ENCODE measurements at regions not wholly inside any gene's neighbourhood (a gene's known extent, or its start where the extent isn't known, plus 50 kb on each side); places are given as distances from the start of the nearest gene placed in this dataset.
A peak's percentile ranks its signal among the peaks of the same experiment; 100 is the strongest.

DNA sequence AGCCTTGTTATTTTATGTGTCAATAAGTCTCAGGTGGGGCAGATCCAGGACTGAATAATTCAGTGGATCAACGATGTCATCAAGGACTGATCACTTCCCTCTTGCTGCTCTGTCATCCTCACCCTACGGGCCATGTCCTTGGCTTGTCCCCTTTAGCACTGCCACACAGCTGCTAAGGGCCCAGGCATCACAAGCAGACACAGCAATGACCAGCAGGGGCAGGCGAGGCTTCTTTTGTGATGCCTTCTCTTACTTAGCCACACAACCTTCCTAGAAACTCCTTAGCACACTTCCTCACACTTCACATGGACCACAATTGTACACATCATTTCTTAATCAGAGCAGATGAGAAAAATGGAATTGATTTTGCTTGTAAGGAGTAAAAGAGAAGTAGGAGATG is 356.3 kb upstream of the SOX9 start:
- Histone ChIP-seq H3K9me3 (ENCODE audit: control insufficient read depth, insufficient read depth, low read length) (no peaks in the 10 kb centered on the region), H3K4me3 (ENCODE audit: low read depth, low read length) (no peak overlapping the region), H3K27me3 (ENCODE audit: control insufficient read depth, insufficient read depth, low read length) (no peaks in the 10 kb centered on the region), H3K27ac (ENCODE audit: low read depth, low read length) (no peak overlapping the region)
- CTCF ChIA-PET: no interaction called here
- POLR2A ChIA-PET: no interaction called here
- no peak for DNase-seq (ENCODE audit: low read depth, low spot score)
- TF ChIP-seq, protein P1, sequence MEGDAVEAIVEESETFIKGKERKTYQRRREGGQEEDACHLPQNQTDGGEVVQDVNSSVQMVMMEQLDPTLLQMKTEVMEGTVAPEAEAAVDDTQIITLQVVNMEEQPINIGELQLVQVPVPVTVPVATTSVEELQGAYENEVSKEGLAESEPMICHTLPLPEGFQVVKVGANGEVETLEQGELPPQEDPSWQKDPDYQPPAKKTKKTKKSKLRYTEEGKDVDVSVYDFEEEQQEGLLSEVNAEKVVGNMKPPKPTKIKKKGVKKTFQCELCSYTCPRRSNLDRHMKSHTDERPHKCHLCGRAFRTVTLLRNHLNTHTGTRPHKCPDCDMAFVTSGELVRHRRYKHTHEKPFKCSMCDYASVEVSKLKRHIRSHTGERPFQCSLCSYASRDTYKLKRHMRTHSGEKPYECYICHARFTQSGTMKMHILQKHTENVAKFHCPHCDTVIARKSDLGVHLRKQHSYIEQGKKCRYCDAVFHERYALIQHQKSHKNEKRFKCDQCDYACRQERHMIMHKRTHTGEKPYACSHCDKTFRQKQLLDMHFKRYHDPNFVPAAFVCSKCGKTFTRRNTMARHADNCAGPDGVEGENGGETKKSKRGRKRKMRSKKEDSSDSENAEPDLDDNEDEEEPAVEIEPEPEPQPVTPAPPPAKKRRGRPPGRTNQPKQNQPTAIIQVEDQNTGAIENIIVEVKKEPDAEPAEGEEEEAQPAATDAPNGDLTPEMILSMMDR (IDR thresholded peaks at IDR 0.05; ENCODE audit: low read depth, low read length): peak; percentile 36

DNA sequence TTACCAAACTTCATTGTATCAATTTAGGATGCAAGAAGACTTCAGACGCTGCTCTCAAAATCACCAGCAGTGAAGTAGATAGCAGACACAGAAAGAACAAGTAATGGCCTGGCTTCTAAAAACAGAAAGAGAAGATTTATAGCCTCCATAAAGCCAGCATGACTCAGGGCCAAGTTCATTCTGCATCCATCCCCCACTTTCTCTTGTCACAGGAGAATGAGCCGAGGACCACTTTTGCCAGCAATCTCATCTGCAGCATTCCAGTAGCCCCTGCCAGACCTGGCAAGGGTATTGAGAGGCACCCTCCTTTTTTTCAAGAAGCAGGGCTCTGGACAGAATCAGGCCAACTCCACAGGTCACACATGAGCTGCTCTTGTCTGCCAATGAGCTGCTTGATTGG is 355.4 kb upstream of the SOX9 start:
- H3K9me3 ChIP-seq (ENCODE audit: control insufficient read depth, insufficient read depth, low read length): no peaks in the 10 kb centered on the region
- no peaks in the 10 kb centered on the region for H3K27me3 ChIP-seq (ENCODE audit: control insufficient read depth, insufficient read depth, low read length)
- CTCF ChIA-PET: no interaction called here
- H3K27ac ChIP-seq (ENCODE audit: low read depth, low read length): no peak overlapping the region
- no peak for DNase-seq (ENCODE audit: low read depth, low spot score)
- TF ChIP-seq, protein P1 (IDR thresholded peaks at IDR 0.05; ENCODE audit: low read depth, low read length): no peak
- POLR2A ChIA-PET: no interaction called here
- H3K4me3 ChIP-seq (ENCODE audit: low read depth, low read length): no peak overlapping the region

DNA sequence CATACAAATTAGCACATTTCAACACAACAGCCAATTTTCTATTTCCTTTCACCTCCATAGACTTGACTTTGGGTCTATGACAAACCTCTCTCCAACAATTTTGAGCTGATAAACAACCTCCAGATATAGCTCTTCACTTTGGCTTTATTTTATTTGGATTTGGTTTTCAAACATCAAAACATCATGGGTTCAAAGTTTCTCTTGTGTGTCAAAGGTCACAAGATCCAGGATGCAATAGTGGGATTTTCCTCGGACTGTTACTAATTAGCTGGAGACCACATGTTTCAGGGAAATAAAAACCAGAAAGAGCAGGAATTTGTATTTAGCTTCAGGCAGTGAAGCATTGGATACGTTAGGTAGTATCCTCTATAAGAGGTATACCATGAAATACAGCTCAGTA is 351.0 kb upstream of the SOX9 start:
- CTCF ChIA-PET: no interaction called here
- no peak for DNase-seq (ENCODE audit: low read depth, low spot score)
- POLR2A ChIA-PET: no interaction called here
- Histone ChIP-seq H3K9me3 (ENCODE audit: control insufficient read depth, insufficient read depth, low read length) (no peaks in the 10 kb centered on the region), H3K27me3 (ENCODE audit: control insufficient read depth, insufficient read depth, low read length) (no peaks in the 10 kb centered on the region), H3K4me3 (ENCODE audit: low read depth, low read length) (no peak overlapping the region), H3K27ac (ENCODE audit: low read depth, low read length) (no peak overlapping the region)
- TF ChIP-seq, protein P1 (IDR thresholded peaks at IDR 0.05; ENCODE audit: low read depth, low read length): no peak

DNA sequence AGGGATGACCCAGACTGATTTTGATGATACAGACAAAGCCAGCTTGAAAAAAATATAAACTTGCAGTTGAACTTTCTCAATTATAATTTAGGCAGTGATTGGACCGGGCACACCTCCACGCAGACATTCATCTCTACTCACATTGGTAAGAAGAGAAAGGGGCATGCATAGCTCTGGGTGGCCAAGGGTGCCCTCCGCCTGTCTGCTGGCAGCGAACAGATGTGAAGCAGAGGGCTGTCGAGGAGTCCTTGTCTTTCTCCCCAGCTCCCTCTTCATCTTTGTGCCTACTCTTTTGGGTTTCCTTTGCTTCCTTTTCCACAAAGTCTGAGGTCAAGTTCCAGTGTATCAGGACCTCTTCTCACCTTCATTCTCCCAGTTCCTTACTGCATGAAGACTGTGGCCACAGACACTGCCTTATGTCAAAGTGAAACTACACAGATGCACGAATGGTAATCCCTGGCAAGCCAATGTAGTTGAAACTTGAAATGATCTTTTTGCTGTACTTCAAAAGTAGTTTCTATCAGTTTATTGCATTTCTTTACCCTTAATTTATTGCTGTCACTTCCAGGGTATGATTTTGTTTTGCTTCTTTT is 343.7 kb upstream of the SOX9 start:
- no peak for DNase-seq (ENCODE audit: low read depth, low spot score)
- POLR2A ChIA-PET: no interaction called here
- no peaks in the 10 kb centered on the region for H3K27me3 ChIP-seq (ENCODE audit: control insufficient read depth, insufficient read depth, low read length)
- CTCF ChIA-PET: no interaction called here
- no peak overlapping the region for H3K4me3 ChIP-seq (ENCODE audit: low read depth, low read length)
- H3K9me3 ChIP-seq (ENCODE audit: control insufficient read depth, insufficient read depth, low read length): no peaks in the 10 kb centered on the region; the same call in 1 of the 2 replicates
- no peak overlapping the region for H3K27ac ChIP-seq (ENCODE audit: low read depth, low read length)
- TF ChIP-seq, protein P1 (IDR thresholded peaks at IDR 0.05; ENCODE audit: low read depth, low read length): no peak

DNA sequence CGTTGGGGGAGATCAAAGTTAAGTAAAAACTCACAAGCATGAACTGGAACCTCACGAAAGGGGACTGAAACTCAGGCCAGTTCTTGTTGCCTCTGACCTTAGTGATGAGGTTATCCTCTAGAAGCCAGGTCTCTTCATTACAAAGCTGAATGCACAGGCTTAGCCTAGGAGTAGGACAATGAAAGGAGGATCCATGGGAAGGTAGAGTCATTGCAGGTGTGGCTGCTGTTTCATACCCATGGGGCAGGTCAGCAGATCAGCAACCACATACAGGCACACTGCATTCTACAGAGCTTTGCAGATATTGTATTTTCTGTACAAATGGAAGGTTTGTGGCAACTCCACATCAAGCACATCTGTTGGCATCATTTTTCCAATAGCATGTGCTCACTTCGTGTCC is 341.3 kb upstream of the SOX9 start:
- Histone ChIP-seq H3K9me3 (ENCODE audit: control insufficient read depth, insufficient read depth, low read length) (no peaks in the 10 kb centered on the region; the same call in 1 of the 2 replicates), H3K4me3 (ENCODE audit: low read depth, low read length) (no peak overlapping the region), H3K27ac (ENCODE audit: low read depth, low read length) (no peak overlapping the region), H3K27me3 (ENCODE audit: control insufficient read depth, insufficient read depth, low read length) (no peaks in the 10 kb centered on the region)
- TF ChIP-seq, protein P1 (IDR thresholded peaks at IDR 0.05; ENCODE audit: low read depth, low read length): no peak
- ChIA-PET POLR2A (no interaction called here), CTCF (no interaction called here)
- DNase-seq (ENCODE audit: low read depth, low spot score): no peak

Measured in AG04450 (cell line).